GM18511 (cell line): ENCODE measurements at regions not wholly inside any gene's neighbourhood (a gene's known extent, or its start where the extent isn't known, plus 50 kb on each side); places are given as distances from the start of the nearest gene placed in this dataset.

Source experiments
- ATAC-seq: cut with Tn5 transposase; IDR thresholded peaks from one replicate; pipeline ENCODE4 v1.9.1; 2021; ENCODE audit warnings: mild to moderate bottlenecking, moderate library complexity; ENCODE audit not compliant: unreplicated experiment

GRCh38 chr4:173860094-173860493 lies 330.1 kb upstream of the HAND2 start:
- ATAC-seq, result no peak

- ATAC-seq, result no peak
Measured at GRCh38 chr4:173859091-173859713, 329.2 kb upstream of the HAND2 start.

GRCh38 chr4:173858471-173858870 lies 328.4 kb upstream of the HAND2 start:
- ATAC-seq, result no peak

GRCh38 chr4:173857828-173858227 lies 327.8 kb upstream of the HAND2 start:
- no peak for ATAC-seq

- ATAC-seq, result no peak
Measured at GRCh38 chr4:173855015-173855414, 325.0 kb upstream of the HAND2 start.

GRCh38 chr4:173852775-173853174 lies 322.7 kb upstream of the HAND2 start:
- no peak for ATAC-seq

GRCh38 chr4:173845580-173845979 lies 315.6 kb upstream of the HAND2 start:
- ATAC-seq, result no peak

- no peak for ATAC-seq
Measured at GRCh38 chr4:173839865-173840264, 309.8 kb upstream of the HAND2 start.

- no peak for ATAC-seq
Measured at GRCh38 chr4:173837517-173837916, 307.5 kb upstream of the HAND2 start.

GRCh38 chr4:173835903-173836302 lies 305.9 kb upstream of the HAND2 start:
- no peak for ATAC-seq

GRCh38 chr4:173834151-173834550 lies 304.1 kb upstream of the HAND2 start:
- no peak for ATAC-seq

- no peak for ATAC-seq
Measured at GRCh38 chr4:173829565-173829964, 299.5 kb upstream of the HAND2 start.

GRCh38 chr4:173827707-173828106 lies 297.7 kb upstream of the HAND2 start:
- no peak for ATAC-seq

- ATAC-seq, result no peak
Measured at GRCh38 chr4:173821876-173822275, 291.8 kb upstream of the HAND2 start.

GRCh38 chr4:173821036-173821435 lies 291.0 kb upstream of the HAND2 start:
- ATAC-seq, result no peak

- ATAC-seq, result no peak
Measured at GRCh38 chr4:173807347-173807746, 277.3 kb upstream of the HAND2 start.

- no peak for ATAC-seq
Measured at GRCh38 chr4:173805884-173806283, 275.9 kb upstream of the HAND2 start.

- no peak for ATAC-seq
Measured at GRCh38 chr4:173802662-173803022, 272.6 kb upstream of the HAND2 start.

- ATAC-seq, result no peak
Measured at GRCh38 chr4:173801876-173802661, 272.0 kb upstream of the HAND2 start.

- no peak for ATAC-seq
Measured at GRCh38 chr4:173801361-173801760, 271.3 kb upstream of the HAND2 start.

GRCh38 chr4:173797296-173797695 lies 267.3 kb upstream of the HAND2 start:
- ATAC-seq, result no peak

GRCh38 chr4:173794662-173795061 lies 264.6 kb upstream of the HAND2 start:
- ATAC-seq, result no peak
